Cardiac muscle cell (in vitro differentiated cells and primary cell): ENCODE measurements at regions not wholly inside any gene's neighbourhood (a gene's known extent, or its start where the extent isn't known, plus 50 kb on each side); places are given as distances from the start of the nearest gene placed in this dataset.

Experiments
- DNase-seq, 2 donors: peaks; one replicate each; pipeline versions ENCODE4 v3.0.0 to v3.0.0-alpha.2; 2010 to 2017; ENCODE audit warnings: low read depth in 1 of 2, low spot score in 1 of 2
- H3K27ac ChIP-seq: fragments of 200-600 bp; sonication (generic); 2 replicates; pipeline ENCODE4 v1.5.1; 2016
- H3K27me3 ChIP-seq: fragments of 200-600 bp; sonication (generic); 2 replicates; pipeline ENCODE4 v1.6.0; 2016; ENCODE audit warnings: control low read depth
- H3K36me3 ChIP-seq: fragments of 200-600 bp; sonication (generic); 2 replicates; pipeline ENCODE4 v1.5.1; 2016; ENCODE audit warnings: control low read depth
- H3K4me1 ChIP-seq: fragments of 200-600 bp; sonication (generic); 2 replicates; pipeline ENCODE4 v1.8.1; 2017; ENCODE audit warnings: low read depth, mild to moderate bottlenecking, mixed run types
- H3K4me3 ChIP-seq: fragments of 200-600 bp; sonication (generic); 2 replicates; pipeline ENCODE4 v1.5.1; 2016; ENCODE audit warnings: mild to moderate bottlenecking
- H3K9me3 ChIP-seq: fragments of 200-600 bp; sonication (generic); 2 replicates; pipeline ENCODE4 v1.5.1; 2017; ENCODE audit warnings: low read depth, mild to moderate bottlenecking, control low read depth
- CTCF ChIP-seq: IDR thresholded peaks from 2 replicates; pipeline ENCODE4 v1.5.1; 2012; ENCODE audit warnings: low read depth, mild to moderate bottlenecking, low read length

GRCh38 chr5:40309851-40310250, 369.9 kb upstream of the PTGER4 start:
- no peak overlapping the region for H3K27ac ChIP-seq
- no peak for DNase-seq
- H3K4me3 ChIP-seq: no peak overlapping the region
- H3K4me1 ChIP-seq: no peaks in the 10 kb centered on the region
- H3K27me3 ChIP-seq: no peaks in the 10 kb centered on the region
- H3K36me3 ChIP-seq: no peaks in the 10 kb centered on the region
- H3K9me3 ChIP-seq: no peaks in the 10 kb centered on the region
- TF ChIP-seq CTCF: no peak

GRCh38 chr5:40308867-40309266, 370.8 kb upstream of the PTGER4 start:
- no peak for DNase-seq

GRCh38 chr5:40307920-40308319, 371.8 kb upstream of the PTGER4 start:
- Histone ChIP-seq H3K4me1 (no peaks in the 10 kb centered on the region), H3K27ac (no peak overlapping the region), H3K9me3 (no peaks in the 10 kb centered on the region), H3K36me3 (no peaks in the 10 kb centered on the region), H3K4me3 (no peak overlapping the region), H3K27me3 (no peaks in the 10 kb centered on the region)
- no peak for TF ChIP-seq CTCF
- DNase-seq: no peak

More at GRCh38 chr5:40308867-40309266, 370.8 kb upstream of the PTGER4 start:
- Histone ChIP-seq H3K27me3 (no peaks in the 10 kb centered on the region), H3K27ac (no peak overlapping the region), H3K36me3 (no peaks in the 10 kb centered on the region), H3K4me3 (no peak overlapping the region), H3K4me1 (no peaks in the 10 kb centered on the region), H3K9me3 (no peaks in the 10 kb centered on the region)
- no peak for TF ChIP-seq CTCF

GRCh38 chr5:40306869-40307487, 372.7 kb upstream of the PTGER4 start:
- no peak for DNase-seq
- no peaks in the 10 kb centered on the region for H3K27me3 ChIP-seq
- no peaks in the 10 kb centered on the region for H3K36me3 ChIP-seq
- H3K9me3 ChIP-seq: no peaks in the 10 kb centered on the region
- TF ChIP-seq CTCF: no peak
- no peak overlapping the region for H3K4me3 ChIP-seq
- no peak overlapping the region for H3K27ac ChIP-seq
- H3K4me1 ChIP-seq: no peaks in the 10 kb centered on the region

GRCh38 chr5:40292006-40292405, 387.7 kb upstream of the PTGER4 start:
- Histone ChIP-seq H3K9me3 (no peaks in the 10 kb centered on the region), H3K36me3 (no peaks in the 10 kb centered on the region), H3K27me3 (no peaks in the 10 kb centered on the region), H3K27ac (no peak overlapping the region), H3K4me1 (no peaks in the 10 kb centered on the region), H3K4me3 (no peak overlapping the region)
- TF ChIP-seq CTCF: no peak
- DNase-seq: no peak

GRCh38 chr5:40291338-40291737, 388.4 kb upstream of the PTGER4 start:
- Histone ChIP-seq H3K9me3 (no peaks in the 10 kb centered on the region), H3K4me1 (no peaks in the 10 kb centered on the region), H3K27me3 (no peaks in the 10 kb centered on the region), H3K36me3 (no peaks in the 10 kb centered on the region), H3K27ac (no peak overlapping the region), H3K4me3 (no peak overlapping the region)
- no peak for TF ChIP-seq CTCF
- peak in 1 of 2 donors; percentile 16 for DNase-seq
